ENCODE measurements at regions not wholly inside any gene's neighbourhood (a gene's known extent, or its start where the extent isn't known, plus 50 kb on each side); places are given as distances from the start of the nearest gene placed in this dataset.

DNA sequence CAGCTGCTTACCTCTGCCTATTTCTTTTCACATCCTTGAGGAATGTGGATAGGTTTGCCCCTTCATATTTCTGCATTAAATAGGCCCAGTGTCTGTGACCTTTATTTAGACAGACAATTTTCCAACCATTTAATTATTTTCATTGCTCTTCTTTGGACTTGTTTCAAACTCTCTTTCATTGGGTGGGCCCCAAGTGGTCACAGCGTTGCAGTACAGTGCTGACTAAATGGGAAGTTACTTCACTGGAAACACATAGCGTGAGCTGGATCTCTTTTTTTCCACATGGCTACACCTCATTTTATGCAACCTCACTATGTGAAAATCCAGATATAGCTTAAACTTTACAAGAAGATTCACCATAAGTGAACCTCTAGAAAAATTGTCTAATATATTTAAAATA lies 438.9 kb downstream of the ADAMTS20 start:
- Histone ChIP-seq H3K36me3 (ENCODE audit: control insufficient read depth in 2 of 2, insufficient read depth in 2 of 2, low read length in 1 of 2) (no peaks in the 10 kb centered on the region), H3K4me3 (ENCODE audit: low read length in 2 of 2) (no peak overlapping the region), H3K27me3 (ENCODE audit: control insufficient read depth in 2 of 2, insufficient read depth in 1 of 2, low read length in 1 of 2) (no peaks in the 10 kb centered on the region), H3K27ac (ENCODE audit: low read depth in 1 of 2, low read length in 1 of 2) (no peak overlapping the region), H3K9me3 (ENCODE audit: control insufficient read depth in 2 of 2, insufficient read depth in 1 of 2, low read length in 1 of 2) (no peaks in the 10 kb centered on the region), H3K4me1 (ENCODE audit: control insufficient read depth in 2 of 2, insufficient read depth in 2 of 2, low read length in 2 of 2) (no peaks in the 10 kb centered on the region)
- no peak for DNase-seq (ENCODE audit: low read depth in 6 of 9, low spot score in 9 of 9)
- 88% methylated on average over 2 of the region's 2 CpGs for WGBS

DNA sequence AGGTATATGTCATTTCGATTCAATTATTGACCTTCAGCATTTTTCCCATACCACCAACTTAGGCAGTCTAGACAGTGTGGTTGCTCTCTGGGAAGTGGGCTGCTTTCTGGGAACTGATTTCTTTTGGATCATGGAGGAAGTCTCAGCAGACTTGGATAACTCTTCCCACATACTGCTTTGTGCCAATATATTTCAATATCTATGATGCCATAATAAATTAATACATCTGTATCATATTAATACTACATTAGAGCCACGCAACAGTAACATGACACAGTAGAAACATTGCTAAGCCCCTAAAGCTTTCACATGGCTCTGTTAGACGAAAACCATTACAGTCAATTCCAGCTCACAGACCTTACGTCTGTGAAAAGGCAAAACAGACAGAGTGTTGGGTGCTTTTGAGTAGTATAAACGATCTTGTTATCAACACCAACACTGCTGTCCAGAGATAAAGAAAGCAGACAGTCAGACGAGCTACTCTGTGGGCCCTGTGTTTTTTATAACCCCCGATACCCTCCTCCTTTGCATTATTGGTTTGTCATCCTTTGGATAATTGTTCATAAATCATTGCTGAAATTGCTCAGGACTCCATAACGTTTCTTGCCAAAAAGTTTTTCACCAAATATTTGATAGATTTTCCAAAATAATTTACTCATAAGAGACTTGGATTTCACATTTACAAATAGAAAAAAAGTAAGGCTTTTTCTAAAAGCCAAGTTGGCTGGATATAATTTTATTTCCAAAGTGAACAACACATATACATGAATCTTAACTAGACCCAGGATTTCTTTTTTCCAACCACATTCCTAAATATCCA lies 439.7 kb downstream of the ADAMTS20 start:
- H3K9me3 ChIP-seq (ENCODE audit: control insufficient read depth in 2 of 2, insufficient read depth in 1 of 2, low read length in 1 of 2), result no peaks in the 10 kb centered on the region
- H3K4me1 ChIP-seq (ENCODE audit: control insufficient read depth in 2 of 2, insufficient read depth in 2 of 2, low read length in 2 of 2), result no peaks in the 10 kb centered on the region
- H3K36me3 ChIP-seq (ENCODE audit: control insufficient read depth in 2 of 2, insufficient read depth in 2 of 2, low read length in 1 of 2), result no peaks in the 10 kb centered on the region
- no peak overlapping the region for H3K27ac ChIP-seq (ENCODE audit: low read depth in 1 of 2, low read length in 1 of 2)
- no peaks in the 10 kb centered on the region for H3K27me3 ChIP-seq (ENCODE audit: control insufficient read depth in 2 of 2, insufficient read depth in 1 of 2, low read length in 1 of 2)
- no peak overlapping the region for H3K4me3 ChIP-seq (ENCODE audit: low read length in 2 of 2)
- no peak for DNase-seq (ENCODE audit: low read depth in 6 of 9, low spot score in 9 of 9)
- 88% methylated on average over 8 of the region's 8 CpGs for WGBS

- WGBS, result 92% methylated on average over 6 of the region's 6 CpGs
- no peak overlapping the region for H3K4me3 ChIP-seq (ENCODE audit: low read length in 2 of 2)
- DNase-seq (ENCODE audit: low read depth in 6 of 9, low spot score in 9 of 9), result no peak
- H3K36me3 ChIP-seq (ENCODE audit: control insufficient read depth in 2 of 2, insufficient read depth in 2 of 2, low read length in 1 of 2), result no peaks in the 10 kb centered on the region
- no peak overlapping the region for H3K27ac ChIP-seq (ENCODE audit: low read depth in 1 of 2, low read length in 1 of 2)
- H3K4me1 ChIP-seq (ENCODE audit: control insufficient read depth in 2 of 2, insufficient read depth in 2 of 2, low read length in 2 of 2), result no peaks in the 10 kb centered on the region
- no peaks in the 10 kb centered on the region for H3K9me3 ChIP-seq (ENCODE audit: control insufficient read depth in 2 of 2, insufficient read depth in 1 of 2, low read length in 1 of 2)
- no peaks in the 10 kb centered on the region for H3K27me3 ChIP-seq (ENCODE audit: control insufficient read depth in 2 of 2, insufficient read depth in 1 of 2, low read length in 1 of 2)
Observed at GRCh38 chr12:43111608-43112007, 440.4 kb downstream of the ADAMTS20 start.

- Histone ChIP-seq H3K9me3 (ENCODE audit: control insufficient read depth in 2 of 2, insufficient read depth in 1 of 2, low read length in 1 of 2) (no peaks in the 10 kb centered on the region), H3K36me3 (ENCODE audit: control insufficient read depth in 2 of 2, insufficient read depth in 2 of 2, low read length in 1 of 2) (no peaks in the 10 kb centered on the region), H3K27ac (ENCODE audit: low read depth in 1 of 2, low read length in 1 of 2) (no peak overlapping the region), H3K27me3 (ENCODE audit: control insufficient read depth in 2 of 2, insufficient read depth in 1 of 2, low read length in 1 of 2) (no peaks in the 10 kb centered on the region), H3K4me3 (ENCODE audit: low read length in 2 of 2) (no peak overlapping the region), H3K4me1 (ENCODE audit: control insufficient read depth in 2 of 2, insufficient read depth in 2 of 2, low read length in 2 of 2) (no peaks in the 10 kb centered on the region)
- no peak for DNase-seq (ENCODE audit: low read depth in 6 of 9, low spot score in 9 of 9)
- 67% methylated on average over 2 of the region's 2 CpGs for WGBS
Observed at GRCh38 chr12:43109631-43110345, 442.2 kb downstream of the ADAMTS20 start.

- H3K4me1 ChIP-seq (ENCODE audit: control insufficient read depth in 2 of 2, insufficient read depth in 2 of 2, low read length in 2 of 2), result no peaks in the 10 kb centered on the region
- H3K9me3 ChIP-seq (ENCODE audit: control insufficient read depth in 2 of 2, insufficient read depth in 1 of 2, low read length in 1 of 2), result no peaks in the 10 kb centered on the region
- 96% methylated on average over 3 of the region's 3 CpGs for WGBS
- DNase-seq (ENCODE audit: low read depth in 6 of 9, low spot score in 9 of 9), result no peak
- H3K27me3 ChIP-seq (ENCODE audit: control insufficient read depth in 2 of 2, insufficient read depth in 1 of 2, low read length in 1 of 2), result no peaks in the 10 kb centered on the region
- H3K27ac ChIP-seq (ENCODE audit: low read depth in 1 of 2, low read length in 1 of 2), result no peak overlapping the region
- no peaks in the 10 kb centered on the region for H3K36me3 ChIP-seq (ENCODE audit: control insufficient read depth in 2 of 2, insufficient read depth in 2 of 2, low read length in 1 of 2)
- no peak overlapping the region for H3K4me3 ChIP-seq (ENCODE audit: low read length in 2 of 2)
Observed at GRCh38 chr12:43108656-43109055, 443.3 kb downstream of the ADAMTS20 start.

DNA sequence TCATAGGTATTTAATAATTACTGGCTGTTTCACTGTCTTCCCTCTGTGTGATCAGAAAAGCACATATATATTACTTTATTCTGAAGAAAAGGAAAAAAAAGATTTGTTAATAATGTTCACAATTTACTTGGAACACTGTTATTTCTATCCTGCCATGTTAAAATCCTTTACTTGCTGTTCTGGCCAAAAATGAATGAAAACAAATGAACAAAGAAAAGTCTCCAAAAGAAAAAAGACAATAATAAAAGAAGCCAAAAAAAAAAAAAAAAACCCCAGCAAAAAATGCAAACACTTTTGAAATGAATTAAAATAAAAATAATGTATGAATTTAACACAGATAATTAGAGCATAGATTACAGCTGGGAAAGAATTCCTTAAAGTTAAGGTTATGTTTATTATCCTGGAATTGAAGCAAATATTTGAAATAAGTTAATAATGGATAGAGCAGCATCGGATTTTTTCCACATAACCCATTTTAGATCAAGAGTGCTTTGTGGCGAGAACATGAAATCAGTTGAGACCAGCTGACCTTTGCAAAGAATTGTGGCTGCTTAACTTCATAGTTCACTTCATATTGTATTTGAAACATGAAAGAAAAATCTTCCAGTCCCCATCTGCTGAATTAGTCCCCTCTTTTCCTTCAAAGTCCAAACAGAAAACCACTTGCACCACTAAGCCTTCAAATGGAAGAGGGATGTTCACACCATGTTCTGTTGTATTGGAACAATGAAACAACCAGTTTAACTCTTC lies 444.8 kb downstream of the ADAMTS20 start:
- Histone ChIP-seq H3K36me3 (ENCODE audit: control insufficient read depth in 2 of 2, insufficient read depth in 2 of 2, low read length in 1 of 2) (no peaks in the 10 kb centered on the region), H3K4me3 (ENCODE audit: low read length in 2 of 2) (no peak overlapping the region), H3K27ac (ENCODE audit: low read depth in 1 of 2, low read length in 1 of 2) (no peak overlapping the region), H3K9me3 (ENCODE audit: control insufficient read depth in 2 of 2, insufficient read depth in 1 of 2, low read length in 1 of 2) (no peaks in the 10 kb centered on the region), H3K4me1 (ENCODE audit: control insufficient read depth in 2 of 2, insufficient read depth in 2 of 2, low read length in 2 of 2) (no peaks in the 10 kb centered on the region), H3K27me3 (ENCODE audit: control insufficient read depth in 2 of 2, insufficient read depth in 1 of 2, low read length in 1 of 2) (no peaks in the 10 kb centered on the region)
- no peak for DNase-seq (ENCODE audit: low read depth in 6 of 9, low spot score in 9 of 9)
- WGBS, result 94% methylated on average over 2 of the region's 2 CpGs

DNA sequence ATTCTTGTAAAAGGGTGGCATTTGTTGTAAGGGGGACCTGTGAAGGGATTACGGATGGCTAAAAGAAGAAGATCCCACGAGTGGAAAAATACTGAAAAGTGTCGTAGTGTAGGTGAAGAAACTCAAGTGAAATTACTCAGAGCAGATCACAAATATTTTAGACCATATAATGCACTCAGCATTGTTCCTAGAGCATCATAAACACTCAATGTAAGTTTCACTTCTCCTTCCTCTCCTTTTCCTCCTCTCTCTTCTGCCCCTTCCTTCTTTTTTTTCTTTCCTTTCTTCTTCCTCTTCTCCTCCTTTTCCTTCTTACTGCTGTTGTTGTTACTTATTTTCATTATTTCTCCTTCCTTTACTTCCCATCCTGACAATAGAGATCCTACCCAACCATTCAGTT lies 445.6 kb downstream of the ADAMTS20 start:
- Histone ChIP-seq H3K9me3 (ENCODE audit: control insufficient read depth in 2 of 2, insufficient read depth in 1 of 2, low read length in 1 of 2) (no peaks in the 10 kb centered on the region), H3K4me3 (ENCODE audit: low read length in 2 of 2) (no peak overlapping the region), H3K27ac (ENCODE audit: low read depth in 1 of 2, low read length in 1 of 2) (no peak overlapping the region), H3K36me3 (ENCODE audit: control insufficient read depth in 2 of 2, insufficient read depth in 2 of 2, low read length in 1 of 2) (no peaks in the 10 kb centered on the region), H3K4me1 (ENCODE audit: control insufficient read depth in 2 of 2, insufficient read depth in 2 of 2, low read length in 2 of 2) (no peaks in the 10 kb centered on the region), H3K27me3 (ENCODE audit: control insufficient read depth in 2 of 2, insufficient read depth in 1 of 2, low read length in 1 of 2) (no peaks in the 10 kb centered on the region)
- no peak for DNase-seq (ENCODE audit: low read depth in 6 of 9, low spot score in 9 of 9)
- 54% methylated on average over 3 of the region's 3 CpGs for WGBS

- H3K27me3 ChIP-seq (ENCODE audit: control insufficient read depth in 2 of 2, insufficient read depth in 1 of 2, low read length in 1 of 2), result no peaks in the 10 kb centered on the region
Observed at GRCh38 chr12:43105426-43105981, 446.5 kb downstream of the ADAMTS20 start.

GRCh38 chr12:43104494-43104893 lies 447.5 kb downstream of the ADAMTS20 start:
- no peak for DNase-seq (ENCODE audit: low read depth in 6 of 9, low spot score in 9 of 9)
- no peaks in the 10 kb centered on the region for H3K4me1 ChIP-seq (ENCODE audit: control insufficient read depth in 2 of 2, insufficient read depth in 2 of 2, low read length in 2 of 2)
- H3K4me3 ChIP-seq (ENCODE audit: low read length in 2 of 2), result no peak overlapping the region
- no peaks in the 10 kb centered on the region for H3K9me3 ChIP-seq (ENCODE audit: control insufficient read depth in 2 of 2, insufficient read depth in 1 of 2, low read length in 1 of 2)
- H3K27me3 ChIP-seq (ENCODE audit: control insufficient read depth in 2 of 2, insufficient read depth in 1 of 2, low read length in 1 of 2), result no peaks in the 10 kb centered on the region
- H3K27ac ChIP-seq (ENCODE audit: low read depth in 1 of 2, low read length in 1 of 2), result no peak overlapping the region
- H3K36me3 ChIP-seq (ENCODE audit: control insufficient read depth in 2 of 2, insufficient read depth in 2 of 2, low read length in 1 of 2), result no peaks in the 10 kb centered on the region
- 94% methylated on average over 3 of the region's 3 CpGs for WGBS

More at GRCh38 chr12:43105426-43105981, 446.5 kb downstream of the ADAMTS20 start:
- Histone ChIP-seq H3K4me1 (ENCODE audit: control insufficient read depth in 2 of 2, insufficient read depth in 2 of 2, low read length in 2 of 2) (no peaks in the 10 kb centered on the region), H3K4me3 (ENCODE audit: low read length in 2 of 2) (no peak overlapping the region), H3K36me3 (ENCODE audit: control insufficient read depth in 2 of 2, insufficient read depth in 2 of 2, low read length in 1 of 2) (no peaks in the 10 kb centered on the region), H3K27ac (ENCODE audit: low read depth in 1 of 2, low read length in 1 of 2) (no peak overlapping the region), H3K9me3 (ENCODE audit: control insufficient read depth in 2 of 2, insufficient read depth in 1 of 2, low read length in 1 of 2) (no peaks in the 10 kb centered on the region)
- no peak for DNase-seq (ENCODE audit: low read depth in 6 of 9, low spot score in 9 of 9)
- WGBS, result 65% methylated on average over 6 of the region's 6 CpGs

Measured in thymus (tissue), 11 donors.